DMS153 treated with DMSO at 0.1 percent for 48 hours (cell line): ENCODE measurements at regions not wholly inside any gene's neighbourhood (a gene's known extent, or its start where the extent isn't known, plus 50 kb on each side); places are given as distances from the start of the nearest gene placed in this dataset.

Experiments used
- DNase-seq: peaks from one replicate; lab custom pipeline; 2025; ENCODE audit not compliant: unreplicated experiment; lab: John Stamatoyannopoulos, UW

DNA sequence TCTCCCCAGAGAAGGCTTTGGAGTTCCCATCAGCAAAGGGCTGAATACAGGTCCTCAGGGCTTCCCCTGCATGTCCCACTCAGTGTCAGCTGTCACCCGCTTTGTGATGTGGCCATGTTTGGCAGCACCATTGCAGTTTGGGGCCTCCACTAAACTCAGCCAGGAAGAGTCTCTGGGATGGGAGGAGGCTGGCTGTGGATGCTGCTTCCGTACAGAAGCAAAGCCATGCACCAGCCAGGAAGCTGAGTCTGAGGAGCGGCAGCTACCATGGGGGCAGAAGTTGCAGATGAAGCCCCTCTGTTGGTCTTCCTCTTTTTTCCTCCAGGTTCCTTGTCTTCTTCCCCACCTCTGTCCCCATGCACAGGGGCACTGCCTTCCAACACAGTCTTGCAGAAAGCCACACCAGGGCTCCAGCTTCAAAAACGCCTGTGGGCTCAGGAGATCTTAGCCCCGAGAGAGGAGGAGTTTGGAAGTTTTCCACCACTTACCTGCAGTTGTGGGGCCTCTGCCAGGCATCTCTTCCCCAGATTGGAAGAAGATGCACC, 416.8 kb downstream of the NPHP4 start:
- DNase-seq = no peak

DNA sequence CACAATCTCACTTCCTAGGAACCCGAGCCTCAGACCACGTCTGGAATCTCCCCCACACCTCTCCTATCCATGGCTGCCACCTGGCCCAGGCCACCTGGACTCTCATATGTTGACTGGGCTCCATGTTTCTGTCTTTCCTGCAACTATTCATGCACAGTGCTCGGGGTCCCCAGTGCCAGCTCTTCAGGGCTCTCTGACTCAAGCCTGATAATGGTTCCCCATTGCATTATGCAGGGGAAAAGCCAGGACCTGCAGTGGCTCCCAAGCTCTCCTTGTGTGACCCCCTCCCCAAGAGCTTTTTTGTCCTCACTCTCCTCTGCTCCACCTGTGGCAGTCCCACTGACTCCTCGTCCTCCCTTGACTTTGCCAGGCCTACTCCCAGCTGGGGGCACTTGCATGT, 417.6 kb downstream of the NPHP4 start:
- no peak for DNase-seq

DNA sequence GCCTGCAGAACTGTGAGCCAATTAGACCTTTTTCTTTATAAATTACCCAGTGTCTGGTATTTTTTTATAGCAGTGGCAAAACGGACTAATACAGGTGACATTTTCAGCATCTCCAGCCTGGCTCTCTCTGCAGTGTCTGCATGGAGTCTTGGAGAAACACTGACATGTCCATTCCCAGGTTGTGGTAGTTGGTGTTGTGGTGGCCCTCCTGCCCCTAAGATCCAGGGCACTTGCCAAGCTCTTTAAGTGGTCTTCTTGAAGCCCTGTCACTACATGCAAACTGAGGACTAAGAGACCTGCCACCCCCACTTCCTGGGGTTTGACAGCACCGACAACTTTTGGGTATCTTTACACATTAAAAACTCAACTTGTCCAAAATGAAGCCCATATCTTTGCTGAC, 419.4 kb downstream of the NPHP4 start:
- no peak for DNase-seq

DNA sequence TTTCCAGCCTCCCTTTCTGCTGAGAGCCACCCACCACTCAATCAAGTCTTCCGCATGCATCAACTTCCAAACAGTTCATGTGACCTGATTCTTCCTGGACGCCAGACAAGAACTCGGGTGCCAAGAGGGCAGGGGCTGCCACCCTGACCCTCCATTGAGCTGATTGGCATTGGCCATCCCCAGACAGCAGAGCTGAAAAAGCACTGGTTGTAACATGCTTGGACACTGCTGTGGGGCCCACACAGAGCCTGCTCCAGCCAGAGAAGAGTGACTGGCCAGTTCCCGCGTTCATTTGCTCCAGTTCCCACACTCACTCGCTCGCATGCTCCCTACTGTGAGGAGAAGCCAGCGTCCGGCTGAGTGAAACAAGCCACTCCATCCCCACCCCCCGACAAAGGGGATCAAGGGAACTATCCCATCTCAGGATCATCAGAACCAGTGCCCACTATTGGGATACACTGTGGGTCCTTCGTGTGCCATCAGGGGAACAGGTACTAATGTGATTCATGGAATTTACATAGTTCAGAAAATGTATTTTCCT, 420.3 kb downstream of the NPHP4 start:
- DNase-seq = no peak

DNA sequence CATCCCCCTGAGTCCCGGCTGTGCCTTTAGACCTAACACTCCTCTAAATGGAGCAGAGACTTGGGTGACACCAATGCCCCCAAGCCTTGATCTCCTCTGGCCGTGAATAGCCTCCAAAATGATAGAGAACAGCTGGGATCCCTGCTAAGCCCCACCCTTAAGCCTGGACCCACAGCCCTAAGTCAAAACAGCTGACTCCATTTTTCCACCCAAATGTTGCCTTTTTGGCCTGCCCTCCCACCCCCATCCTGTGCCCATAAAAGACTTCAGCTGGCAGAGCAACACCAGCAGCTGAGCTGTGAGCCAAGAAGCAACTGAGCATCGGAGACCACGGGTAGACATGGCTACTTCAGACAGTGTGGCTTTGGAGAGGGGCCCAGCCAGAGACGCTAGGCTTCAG, 420.8 kb downstream of the NPHP4 start:
- no peak for DNase-seq

DNA sequence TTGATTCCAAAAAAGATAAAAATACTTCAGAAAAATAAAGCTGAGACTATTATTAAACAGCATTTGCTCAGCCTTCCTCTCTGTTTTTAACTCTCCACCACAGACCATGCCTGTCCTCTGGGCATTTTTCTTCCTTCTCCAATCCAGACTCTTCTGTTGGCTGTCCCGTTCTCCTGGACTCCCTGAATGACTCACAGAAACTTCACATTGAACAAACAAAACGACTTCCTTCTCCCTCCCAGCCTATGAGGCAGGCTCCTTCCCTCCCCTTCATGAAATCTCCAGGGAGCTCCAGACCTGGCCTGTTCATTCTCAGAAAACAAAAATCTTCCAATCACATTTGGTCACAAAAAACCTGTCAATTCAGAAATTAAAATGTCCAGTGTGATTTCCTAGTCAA, 421.3 kb downstream of the NPHP4 start:
- DNase-seq = no peak

DNA sequence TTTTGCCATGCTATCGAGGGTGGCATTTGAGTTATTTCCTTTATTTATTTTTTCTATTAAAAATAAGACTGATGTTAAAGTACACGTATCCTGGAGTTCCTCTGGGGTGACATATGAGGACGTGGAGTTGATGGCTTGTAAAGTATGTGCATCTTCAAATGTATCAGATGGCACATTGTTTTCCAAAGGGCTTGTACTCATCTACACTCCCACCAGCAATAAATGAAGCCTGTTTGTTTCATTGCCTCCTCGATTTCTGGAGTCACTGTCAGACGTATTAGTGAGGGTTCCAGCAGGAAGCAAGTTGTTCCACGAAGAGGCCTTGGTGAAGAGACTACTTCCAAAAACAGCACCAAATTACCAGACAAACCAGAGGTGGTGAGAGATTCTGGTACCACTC, 423.9 kb downstream of the NPHP4 start:
- DNase-seq = no peak

DNA sequence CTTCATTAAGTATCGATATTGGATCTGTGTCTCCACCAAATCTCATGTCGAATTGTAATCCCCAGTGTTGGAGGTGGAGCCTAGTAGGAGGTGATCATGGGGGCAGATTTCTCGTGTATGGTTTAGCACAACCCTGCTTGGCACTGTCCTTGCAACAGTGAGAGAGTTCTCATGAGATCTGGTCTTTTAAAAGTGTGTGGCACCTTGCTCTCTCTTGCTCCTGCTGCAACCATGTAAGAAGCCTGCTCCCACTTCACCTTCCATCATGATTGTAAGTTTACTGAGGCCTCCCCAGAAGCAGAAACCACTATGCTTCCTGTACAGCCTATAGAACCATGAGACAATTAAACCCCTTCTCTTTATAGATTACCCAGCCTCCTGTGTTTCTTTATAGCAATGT, 424.4 kb downstream of the NPHP4 start:
- no peak for DNase-seq

DNA sequence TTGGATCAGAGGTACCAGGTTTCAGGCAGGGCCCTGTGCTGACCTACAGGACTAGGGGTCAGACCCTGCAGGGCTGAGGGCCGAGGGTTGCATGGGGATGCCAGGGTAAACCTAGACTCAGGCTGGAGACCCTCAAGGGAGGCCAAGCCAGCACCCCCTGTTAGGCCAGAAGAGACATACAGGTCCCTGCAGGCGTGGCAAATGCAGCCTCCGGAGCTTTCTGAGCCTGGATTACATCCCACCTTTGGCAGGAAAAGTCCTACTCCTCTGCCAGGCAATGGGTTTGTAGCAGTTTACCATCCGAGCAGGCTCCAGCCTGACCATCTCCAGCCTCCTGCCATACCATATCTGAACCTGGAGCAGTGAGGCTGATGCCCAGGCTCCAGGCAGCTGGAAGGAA, 425.3 kb downstream of the NPHP4 start:
- no peak for DNase-seq

DNA sequence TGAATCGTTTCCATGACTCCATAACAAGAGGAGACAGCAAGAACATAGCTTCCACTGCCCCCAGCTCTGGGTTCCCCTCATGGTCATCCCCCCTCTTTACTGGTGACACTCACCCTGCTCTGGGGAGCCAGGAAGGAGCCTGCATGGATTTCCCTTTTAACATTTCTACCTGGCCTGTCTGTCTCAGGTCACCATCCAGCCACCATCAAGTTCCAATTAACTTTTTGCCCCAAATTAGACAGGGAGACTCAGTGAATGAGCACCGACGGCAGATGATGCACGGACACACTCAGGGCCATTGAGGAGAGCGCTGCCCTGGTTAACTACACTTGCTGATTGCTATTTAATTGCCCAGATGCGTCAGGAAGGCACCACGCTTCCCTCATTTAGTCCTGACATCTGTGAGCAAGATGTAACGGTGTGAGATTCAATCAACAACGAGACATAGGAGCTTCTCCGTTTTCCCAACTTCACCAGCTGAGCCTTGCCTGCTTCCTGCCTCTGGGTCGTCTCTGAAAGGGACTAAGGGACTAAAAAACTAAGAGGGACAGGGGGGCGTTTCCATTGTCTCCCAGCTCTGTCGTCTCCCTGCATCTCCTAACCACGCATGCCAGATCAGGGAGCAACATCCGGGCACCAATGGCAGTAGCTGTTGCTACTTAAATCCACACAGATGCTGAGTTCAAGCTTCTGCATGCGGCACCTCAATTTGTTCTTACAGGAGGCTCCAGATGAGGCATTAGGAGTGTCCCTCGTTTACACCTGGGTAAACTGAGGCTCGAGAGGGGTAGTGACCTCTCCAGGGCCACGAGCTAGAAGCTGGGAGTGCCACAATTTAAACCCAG, 426.7 kb downstream of the NPHP4 start:
- no peak for DNase-seq

DNA sequence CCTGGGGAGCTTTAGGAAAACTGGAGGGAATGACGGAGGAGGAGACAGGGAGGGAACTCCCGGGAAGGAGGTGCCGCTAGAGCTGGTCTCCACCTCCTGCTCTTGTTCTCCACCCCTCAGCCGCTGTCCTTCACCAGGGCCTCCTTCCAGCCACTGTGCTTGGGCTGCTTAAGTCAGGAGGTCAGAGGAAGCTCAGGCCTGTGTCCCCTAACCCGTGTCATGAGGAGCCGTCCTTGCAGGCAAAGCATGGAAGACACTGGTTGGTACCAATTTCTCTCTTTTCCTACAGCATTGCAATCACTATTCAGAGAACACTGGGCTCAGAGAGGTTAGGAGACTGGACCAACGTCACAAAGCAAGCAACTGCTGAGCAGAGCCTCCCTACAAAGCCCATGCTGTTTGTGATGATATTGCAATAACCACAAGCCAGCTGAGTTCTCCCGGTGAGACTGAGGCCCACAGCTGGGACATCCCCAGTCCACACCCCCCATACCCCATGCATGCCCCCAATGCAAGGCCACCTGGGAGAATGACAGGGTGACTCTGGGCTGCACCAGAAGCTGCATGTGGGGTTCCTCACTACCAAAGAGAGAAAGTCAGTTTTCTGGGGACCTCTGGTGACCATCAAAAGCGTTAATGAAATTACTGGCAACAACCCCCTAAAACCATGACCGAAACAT, 427.5 kb downstream of the NPHP4 start:
- DNase-seq = no peak

DNA sequence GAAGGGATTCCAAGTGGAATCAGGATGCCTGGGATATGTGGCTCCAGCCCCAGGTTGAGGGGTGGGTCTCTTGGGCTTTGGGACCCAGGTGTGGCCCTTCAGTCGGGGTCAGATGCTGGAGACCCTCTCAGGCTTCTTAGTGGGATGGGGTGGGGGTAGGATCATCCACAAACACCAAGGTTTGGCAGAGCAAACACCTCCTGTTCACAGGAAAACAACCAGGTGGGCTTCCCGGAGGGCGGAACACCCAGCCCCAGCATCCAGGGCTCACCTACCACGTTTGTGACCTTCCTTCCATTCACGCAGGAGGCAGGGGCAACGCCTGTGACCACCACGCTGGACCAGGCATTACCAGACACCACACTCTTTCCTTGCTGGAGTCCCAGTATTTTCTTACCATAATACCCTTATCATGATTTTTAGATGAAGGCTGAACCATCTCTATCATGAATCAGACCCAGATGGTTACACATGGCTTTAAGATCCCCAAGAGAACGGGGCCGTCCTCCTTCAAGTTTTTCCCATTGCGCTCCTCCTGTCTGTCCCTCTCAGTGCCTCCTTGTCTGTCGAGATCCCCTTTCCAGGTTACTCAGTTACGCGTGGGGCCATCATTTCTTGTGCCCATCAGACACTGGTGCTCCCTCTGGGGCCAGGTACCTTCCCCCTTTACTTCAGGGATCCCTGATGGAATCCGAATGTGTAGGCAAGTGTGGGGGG, 428.2 kb downstream of the NPHP4 start:
- no peak for DNase-seq

DNA sequence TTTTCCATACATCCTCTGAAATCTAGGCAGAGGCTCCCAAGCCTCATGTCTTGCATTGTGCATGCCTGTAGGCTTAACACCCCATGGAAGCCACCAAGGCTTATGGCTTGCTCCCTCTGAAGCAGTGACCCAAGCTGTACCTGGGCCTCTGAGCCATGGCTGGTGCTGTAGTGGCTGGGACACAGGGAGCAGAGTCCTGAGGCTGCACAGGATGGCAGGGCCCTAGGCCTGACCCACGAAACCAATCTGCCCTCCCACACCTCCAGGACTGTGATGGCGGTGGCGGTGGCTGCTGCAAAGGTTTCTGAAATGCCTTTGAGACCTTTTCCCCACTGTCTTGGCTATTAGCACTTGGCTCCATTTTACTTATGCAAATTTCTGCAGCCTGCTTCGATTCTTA, 429.5 kb downstream of the NPHP4 start:
- no peak for DNase-seq

DNA sequence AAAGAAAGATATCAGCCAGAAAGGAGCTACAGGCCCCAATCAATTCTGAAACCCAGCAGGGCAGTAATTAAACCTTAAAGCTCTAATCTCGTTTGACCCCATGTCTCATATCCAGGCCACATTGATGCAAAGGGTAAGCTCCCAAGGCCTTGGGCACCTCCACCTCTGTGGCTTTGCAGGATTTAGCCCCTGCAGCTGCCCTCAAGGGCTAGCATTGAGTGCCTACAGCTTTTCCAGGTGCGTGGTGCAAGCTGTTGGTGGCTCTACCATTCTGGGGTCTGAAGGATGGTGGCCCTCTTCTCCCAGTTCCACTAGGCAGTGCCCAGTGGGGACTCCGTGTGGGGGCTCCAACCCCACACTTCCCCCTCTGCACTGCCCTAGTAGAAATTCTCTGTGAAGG, 429.9 kb downstream of the NPHP4 start:
- no peak for DNase-seq

DNA sequence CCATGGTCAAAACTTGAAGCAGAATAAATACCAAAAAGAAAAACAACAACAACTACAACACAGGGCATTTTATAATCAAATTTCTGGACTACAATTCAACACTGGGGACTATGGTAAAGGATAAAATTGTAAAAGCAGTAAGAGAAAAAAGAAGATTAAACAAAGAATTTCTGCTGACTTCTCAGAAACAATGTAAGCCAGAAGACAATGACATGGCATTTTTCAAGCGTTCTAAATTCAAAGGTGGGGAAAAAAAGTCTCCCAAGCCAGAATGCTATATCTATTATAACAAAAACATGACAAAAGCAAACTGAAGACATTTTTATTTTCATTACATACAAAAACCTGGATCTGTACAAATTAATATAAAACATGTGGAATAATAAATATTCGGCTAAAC, 433.1 kb downstream of the NPHP4 start:
- no peak for DNase-seq

DNA sequence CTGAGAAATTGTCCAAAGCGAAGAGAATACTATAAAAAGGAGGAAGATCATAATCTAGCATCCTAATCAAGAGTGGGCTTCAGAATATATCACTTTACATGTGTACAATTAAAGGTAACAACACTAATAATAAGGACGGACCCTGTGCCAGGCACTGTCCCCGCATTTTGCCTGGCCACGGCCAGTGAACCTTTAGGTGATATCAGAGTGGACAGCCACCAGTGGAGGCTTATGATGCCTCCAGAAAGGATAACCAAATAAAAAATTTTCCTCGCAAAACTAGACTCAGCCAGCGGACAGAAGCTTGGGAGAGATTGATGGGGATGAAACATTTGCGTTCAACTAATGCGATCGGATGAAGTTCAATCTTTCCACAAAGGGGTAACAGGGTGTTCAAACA, 436.4 kb downstream of the NPHP4 start:
- no peak for DNase-seq

DNA sequence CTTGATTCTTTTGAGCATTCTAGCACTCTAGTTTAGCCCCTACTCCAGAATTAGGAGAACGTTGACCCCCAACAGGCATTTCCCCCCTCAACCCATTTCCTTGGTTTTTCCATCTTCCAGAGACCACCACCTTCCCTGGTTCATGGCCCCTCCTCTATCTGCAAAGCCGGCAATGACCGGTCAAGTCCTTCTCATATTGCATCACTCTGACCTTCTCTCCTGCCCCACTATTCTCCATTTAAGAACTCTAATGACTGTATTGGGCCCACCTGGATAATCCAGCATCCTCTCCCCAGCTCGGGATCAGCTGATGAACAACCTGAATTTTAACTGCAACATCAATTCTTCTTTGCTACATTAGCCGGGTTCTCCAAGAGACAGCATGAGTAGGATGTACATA, 437.4 kb downstream of the NPHP4 start:
- no peak for DNase-seq

DNA sequence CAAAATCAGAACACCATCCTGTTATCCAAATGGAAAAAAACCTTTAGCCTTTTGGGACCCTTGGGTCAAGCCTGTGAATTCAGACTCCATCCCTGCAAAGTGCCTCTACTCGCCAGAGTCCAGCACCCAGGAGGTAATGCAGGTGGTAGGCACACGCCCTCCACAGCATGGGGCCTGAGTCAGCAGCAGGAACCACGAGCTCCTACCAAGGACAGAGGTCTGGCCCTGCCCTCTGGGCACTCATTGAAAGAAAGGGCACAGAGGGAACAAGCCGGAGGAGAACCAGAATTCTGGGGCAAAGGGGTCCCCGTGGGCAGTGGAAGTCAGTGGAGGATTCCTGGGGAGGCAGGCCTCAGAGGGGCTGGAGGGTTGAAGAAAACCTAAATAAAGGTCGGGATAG, 438.1 kb downstream of the NPHP4 start:
- no peak for DNase-seq

DNA sequence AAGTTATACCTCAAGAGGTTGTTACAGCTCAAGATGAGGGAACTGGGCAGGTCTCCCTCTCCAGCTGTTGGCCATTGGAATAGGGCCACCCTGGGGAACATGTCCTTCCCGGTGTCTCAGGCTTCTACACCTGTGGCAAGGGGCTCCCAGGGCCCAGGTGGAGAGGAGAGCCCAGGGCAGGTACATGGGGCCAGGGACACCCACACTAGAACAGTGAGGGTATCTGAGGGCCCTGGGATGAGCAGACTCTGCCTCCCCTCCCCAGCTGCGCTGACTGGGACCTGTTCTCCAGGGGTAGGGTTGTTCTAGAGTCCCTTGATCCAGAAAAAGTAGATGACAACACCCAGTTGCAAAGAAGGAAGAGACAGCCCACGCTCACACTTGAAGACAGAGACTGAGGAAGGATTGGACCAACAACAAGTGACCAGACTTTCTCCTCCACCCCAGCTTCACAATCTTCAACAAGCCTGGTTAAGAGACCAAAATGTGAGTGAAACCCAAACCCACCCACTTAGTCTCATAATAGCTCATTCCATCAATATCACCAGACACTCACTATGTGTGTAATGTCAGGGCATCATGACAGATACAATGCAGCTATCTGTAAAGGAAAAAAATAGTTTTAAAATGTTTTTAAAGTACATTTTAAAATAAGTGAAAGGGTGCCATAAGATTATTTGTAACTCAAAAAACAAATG, 439.3 kb downstream of the NPHP4 start:
- no peak for DNase-seq

DNA sequence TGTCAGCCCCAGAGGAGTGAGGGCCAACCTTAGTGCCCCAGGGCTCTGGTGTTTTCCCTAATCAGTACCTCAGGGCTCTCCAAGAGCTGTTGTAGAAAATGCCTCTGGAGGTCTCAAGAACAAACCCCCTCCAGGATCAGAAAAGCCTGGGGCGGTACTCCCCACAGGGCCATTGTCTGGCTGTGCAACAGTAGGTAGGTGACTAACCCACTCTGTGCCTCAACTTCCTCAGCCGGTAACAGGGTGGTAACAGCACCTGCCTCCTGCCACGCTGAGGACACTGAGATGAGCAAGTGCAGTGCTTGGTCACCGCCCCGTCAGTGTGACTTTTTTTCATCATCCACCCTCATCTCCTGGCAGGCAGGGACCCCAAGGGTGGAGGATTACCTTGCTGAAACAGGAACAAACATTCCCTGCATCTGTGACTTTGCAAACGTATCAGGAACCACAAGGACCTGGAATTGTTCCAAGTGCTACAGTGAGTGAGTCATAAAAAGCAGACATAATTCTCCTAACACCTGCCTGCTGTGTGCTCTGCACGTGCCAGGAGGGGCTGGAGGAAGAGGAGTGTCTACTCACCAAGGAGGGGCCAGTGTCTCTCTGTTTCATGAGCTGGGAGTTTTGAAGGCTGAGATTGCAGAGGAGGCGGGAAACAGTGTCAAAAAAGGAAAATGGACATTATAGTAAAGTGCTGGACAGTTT, 440.8 kb downstream of the NPHP4 start:
- DNase-seq = peak; percentile 99
